DND-41 (cell line): ENCODE measurements at regions not wholly inside any gene's neighbourhood (a gene's known extent, or its start where the extent isn't known, plus 50 kb on each side); places are given as distances from the start of the nearest gene placed in this dataset.

Experiments
- ATAC-seq: fragments of 200-7000 bp; cut with Tn5 transposase; 3 replicates; pipeline ENCODE4 v1.9.1; 2021; ENCODE audit warnings: low read depth; ENCODE audit not compliant: insufficient read depth
- DNase-seq: peaks from one replicate; pipeline ENCODE4 v3.0.0-alpha.2; 2020
- H2AFZ ChIP-seq: 2 replicates; pipeline ENCODE4 v1.6.0; 2012; ENCODE audit warnings: low read depth, low read length
- H3K27ac ChIP-seq: 2 replicates; pipeline ENCODE4 v1.5.1; 2012; ENCODE audit warnings: low read length, inconsistent platforms
- H3K27me3 ChIP-seq: fragments of 200-600 bp; sonication (generic); 2 replicates; pipeline ENCODE4 v1.6.0; 2012; ENCODE audit warnings: low read length, mild to moderate bottlenecking, inconsistent platforms; ENCODE audit not compliant: insufficient read depth, poor library complexity
- H3K36me3 ChIP-seq: 2 replicates; pipeline ENCODE4 v1.5.1; 2012; ENCODE audit warnings: low read length, inconsistent platforms; ENCODE audit not compliant: insufficient read depth
- H3K4me1 ChIP-seq: 2 replicates; pipeline ENCODE4 v1.5.1; 2012; ENCODE audit warnings: mild to moderate bottlenecking, low read length; ENCODE audit not compliant: insufficient read depth
- H3K4me2 ChIP-seq: 2 replicates; pipeline ENCODE4 v1.6.0; 2012; ENCODE audit warnings: mild to moderate bottlenecking, moderate library complexity, low read length, inconsistent platforms; ENCODE audit not compliant: insufficient read depth
- H3K4me3 ChIP-seq, 2 experiments: fragments of 200-600 bp in 1 of 2; shearing (Covaris generic) in 1 of 2; 2 replicates each; pipeline ENCODE4 v1.5.1; 2012 to 2016; ENCODE audit warnings: inconsistent platforms in 2 of 2, low read length in 2 of 2, mild to moderate bottlenecking in 2 of 2, low read depth in 1 of 2, moderate library complexity in 1 of 2
- H3K79me2 ChIP-seq: 2 replicates; pipeline ENCODE4 v1.6.0; 2012; ENCODE audit warnings: low read length, inconsistent platforms; ENCODE audit not compliant: insufficient read depth
- H3K9ac ChIP-seq: 2 replicates; pipeline ENCODE4 v1.6.0; 2012; ENCODE audit warnings: low read depth, mild to moderate bottlenecking, inconsistent platforms, low read length, moderate library complexity
- H3K9me3 ChIP-seq: 2 replicates; pipeline ENCODE4 v1.5.1; 2012; ENCODE audit warnings: low read length, moderate library complexity, mild to moderate bottlenecking, inconsistent platforms; ENCODE audit not compliant: insufficient read depth, severe bottlenecking
- H4K20me1 ChIP-seq: 2 replicates; pipeline ENCODE4 v1.6.0; 2012; ENCODE audit warnings: low read length; ENCODE audit not compliant: insufficient read depth
- EZH2 ChIP-seq: IDR thresholded peaks from 3 replicates; pipeline ENCODE4 v1.6.1; 2012; ENCODE audit warnings: borderline replicate concordance, low read depth, mild to moderate bottlenecking, moderate library complexity, low read length, inconsistent platforms; ENCODE audit not compliant: severe bottlenecking
- TF ChIP-seq, protein P1 (sequence below): IDR thresholded peaks from 2 replicates; pipeline ENCODE4 v1.5.1; 2012; ENCODE audit warnings: borderline replicate concordance, low read length, moderate library complexity, mild to moderate bottlenecking; ENCODE audit not compliant: poor library complexity, severe bottlenecking; ENCODE audit errors: extremely low read depth

DNA sequence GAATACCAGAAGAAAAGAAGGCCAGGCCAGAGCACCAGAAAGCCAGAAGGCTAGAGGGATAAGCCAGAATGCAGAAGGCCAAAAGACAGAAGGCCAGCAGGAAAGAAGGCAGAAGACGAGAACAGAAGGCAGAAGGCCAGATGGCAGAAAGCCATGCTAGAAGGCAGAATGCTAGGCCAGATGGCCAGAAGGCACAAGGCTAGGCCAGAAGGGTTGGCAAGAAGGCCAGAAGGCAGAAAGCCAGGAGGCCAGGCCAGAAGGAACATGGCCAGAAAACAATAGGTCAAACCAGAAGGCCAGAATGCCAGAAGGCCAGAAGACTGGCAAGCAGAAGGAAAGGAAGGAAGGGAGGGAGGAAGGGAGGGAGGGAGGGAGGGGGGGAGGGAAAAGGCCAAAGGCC is 188.8 kb downstream of the TUBA3C start:
- no peak for ATAC-seq
- TF ChIP-seq, protein P1, sequence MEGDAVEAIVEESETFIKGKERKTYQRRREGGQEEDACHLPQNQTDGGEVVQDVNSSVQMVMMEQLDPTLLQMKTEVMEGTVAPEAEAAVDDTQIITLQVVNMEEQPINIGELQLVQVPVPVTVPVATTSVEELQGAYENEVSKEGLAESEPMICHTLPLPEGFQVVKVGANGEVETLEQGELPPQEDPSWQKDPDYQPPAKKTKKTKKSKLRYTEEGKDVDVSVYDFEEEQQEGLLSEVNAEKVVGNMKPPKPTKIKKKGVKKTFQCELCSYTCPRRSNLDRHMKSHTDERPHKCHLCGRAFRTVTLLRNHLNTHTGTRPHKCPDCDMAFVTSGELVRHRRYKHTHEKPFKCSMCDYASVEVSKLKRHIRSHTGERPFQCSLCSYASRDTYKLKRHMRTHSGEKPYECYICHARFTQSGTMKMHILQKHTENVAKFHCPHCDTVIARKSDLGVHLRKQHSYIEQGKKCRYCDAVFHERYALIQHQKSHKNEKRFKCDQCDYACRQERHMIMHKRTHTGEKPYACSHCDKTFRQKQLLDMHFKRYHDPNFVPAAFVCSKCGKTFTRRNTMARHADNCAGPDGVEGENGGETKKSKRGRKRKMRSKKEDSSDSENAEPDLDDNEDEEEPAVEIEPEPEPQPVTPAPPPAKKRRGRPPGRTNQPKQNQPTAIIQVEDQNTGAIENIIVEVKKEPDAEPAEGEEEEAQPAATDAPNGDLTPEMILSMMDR, result no peak
- TF ChIP-seq EZH2, result no peak
- no peak overlapping the region for H3K4me3 ChIP-seq
- no peak overlapping the region for H3K9ac ChIP-seq
- no peaks in the 10 kb centered on the region for H3K27me3 ChIP-seq
- H3K36me3 ChIP-seq, result no peaks in the 10 kb centered on the region
- no peaks in the 10 kb centered on the region for H3K79me2 ChIP-seq
- peaks cover 18% of the 10 kb centered on the region for H3K9me3 ChIP-seq
- H3K4me2 ChIP-seq, result no peak overlapping the region
- no peak for DNase-seq
- H2AFZ ChIP-seq, result no peak overlapping the region
- H3K27ac ChIP-seq, result no peak overlapping the region
- H3K4me1 ChIP-seq, result no peaks in the 10 kb centered on the region
- no peaks in the 10 kb centered on the region for H4K20me1 ChIP-seq

DNA sequence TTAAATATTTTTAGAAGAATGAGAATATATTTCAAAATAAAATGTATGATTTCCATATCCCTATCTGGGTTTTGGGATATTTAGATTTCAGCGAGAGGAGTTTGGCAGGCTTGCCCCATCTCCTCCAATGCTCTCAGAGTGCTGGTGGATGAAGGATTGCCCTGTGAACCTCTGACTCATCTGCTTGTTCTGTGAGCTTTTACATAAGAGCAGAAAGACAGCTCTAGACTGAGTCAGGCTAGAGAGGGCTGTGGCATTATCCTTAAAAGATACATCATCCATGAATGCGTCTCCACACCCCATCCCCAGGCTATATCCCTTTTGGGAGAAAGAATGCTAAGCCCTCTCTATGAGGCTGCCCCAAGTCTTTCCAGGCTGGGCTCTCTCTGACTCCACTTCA is 190.6 kb downstream of the TUBA3C start:
- no peak overlapping the region for H3K4me2 ChIP-seq
- H3K4me1 ChIP-seq, result no peaks in the 10 kb centered on the region
- no peak overlapping the region for H3K4me3 ChIP-seq
- H3K9me3 ChIP-seq, result peaks cover 18% of the 10 kb centered on the region
- TF ChIP-seq EZH2, result no peak
- TF ChIP-seq, protein P1, result no peak
- DNase-seq (no peak), ATAC-seq (no peak)
- H3K27ac ChIP-seq, result no peak overlapping the region
- H3K36me3 ChIP-seq, result no peaks in the 10 kb centered on the region
- no peak overlapping the region for H2AFZ ChIP-seq
- no peak overlapping the region for H3K9ac ChIP-seq
- H4K20me1 ChIP-seq, result no peaks in the 10 kb centered on the region
- no peaks in the 10 kb centered on the region for H3K79me2 ChIP-seq
- H3K27me3 ChIP-seq, result no peaks in the 10 kb centered on the region

DNA sequence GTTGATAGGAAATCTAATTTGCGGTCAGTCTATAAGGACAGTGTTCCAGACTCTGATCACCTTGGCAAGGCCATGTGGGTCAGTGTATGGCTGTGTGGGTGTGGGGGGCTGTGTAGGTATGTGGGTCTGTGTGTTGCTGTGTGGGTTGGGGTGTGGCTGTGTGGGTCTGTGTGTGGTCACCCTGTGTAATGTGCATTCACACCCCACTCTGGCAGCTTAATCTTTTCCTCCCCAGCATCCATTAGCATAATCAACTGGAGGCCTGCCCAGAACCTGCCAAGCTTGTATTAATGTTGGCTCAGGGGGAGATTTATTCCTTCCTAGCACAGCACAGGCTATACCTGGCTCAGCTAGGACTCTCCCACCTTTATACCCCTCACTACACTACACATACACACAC is 203.2 kb downstream of the TUBA3C start:
- DNase-seq, result no peak
- no peak for TF ChIP-seq EZH2
- TF ChIP-seq, protein P1, result no peak
- Histone ChIP-seq H3K4me2 (no peak overlapping the region), H3K79me2 (no peaks in the 10 kb centered on the region), H3K4me1 (no peaks in the 10 kb centered on the region), H3K27ac (no peak overlapping the region), H3K9ac (no peak overlapping the region), H3K36me3 (no peaks in the 10 kb centered on the region), H2AFZ (no peak overlapping the region), H3K9me3 (no peaks in the 10 kb centered on the region), H3K4me3 (no peak overlapping the region), H4K20me1 (no peaks in the 10 kb centered on the region), H3K27me3 (no peaks in the 10 kb centered on the region)
- ATAC-seq, result no peak

DNA sequence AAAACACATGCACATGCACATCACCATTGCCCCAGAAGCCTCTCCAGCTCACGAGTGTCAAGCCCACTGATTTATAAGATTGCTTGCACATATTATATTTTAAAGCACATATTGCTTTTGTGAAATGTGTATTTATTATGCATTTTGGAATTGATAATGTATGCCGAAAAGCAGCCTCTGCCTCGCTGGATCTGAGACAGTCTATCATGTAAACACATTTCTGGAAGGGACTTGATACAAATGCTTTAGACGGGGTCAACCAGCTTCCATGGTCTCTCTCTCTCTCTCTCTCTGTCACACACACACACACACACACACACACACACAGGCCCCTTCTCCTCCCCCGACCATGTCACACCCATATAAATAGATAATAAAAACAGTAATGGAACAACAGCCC is 203.8 kb downstream of the TUBA3C start:
- TF ChIP-seq, protein P1, result no peak
- no peak for TF ChIP-seq EZH2
- ATAC-seq (no peak), DNase-seq (no peak)
- H3K4me3 ChIP-seq, result no peak overlapping the region
- no peak overlapping the region for H2AFZ ChIP-seq
- H3K4me2 ChIP-seq, result no peak overlapping the region
- H3K9ac ChIP-seq, result no peak overlapping the region
- H4K20me1 ChIP-seq, result no peaks in the 10 kb centered on the region
- H3K27ac ChIP-seq, result no peak overlapping the region
- no peaks in the 10 kb centered on the region for H3K4me1 ChIP-seq
- H3K27me3 ChIP-seq, result no peaks in the 10 kb centered on the region
- no peaks in the 10 kb centered on the region for H3K79me2 ChIP-seq
- H3K9me3 ChIP-seq, result no peaks in the 10 kb centered on the region
- H3K36me3 ChIP-seq, result no peaks in the 10 kb centered on the region
